ENCODE measurements at regions not wholly inside any gene's neighbourhood (a gene's known extent, or its start where the extent isn't known, plus 50 kb on each side); places are given as distances from the start of the nearest gene placed in this dataset.

- TF ChIP-seq POLR2AphosphoS5 (IDR thresholded peaks at IDR 0.05; ENCODE audit: low read depth) (no peak), CTCF (IDR thresholded peaks at IDR 0.05; ENCODE audit: insufficient read depth, low read length) (no peak)
Observed at GRCh38 chr2:122528061-122528460, 772.6 kb downstream of the TSN start.

GRCh38 chr2:122528958-122529705, 773.7 kb downstream of the TSN start:
- Histone ChIP-seq H3K4me3 (replicated peaks; ENCODE audit: insufficient read depth, low read length) (no peak overlapping the region), H3K27me3 (ENCODE audit: insufficient read depth, poor library complexity, severe bottlenecking) (no peaks in the 10 kb centered on the region), H3K27ac (replicated peaks) (no peak overlapping the region)
- DNase-seq (ENCODE audit: low read depth in 1 of 2, low spot score in 1 of 2) = no peak
- TF ChIP-seq POLR2AphosphoS5 (IDR thresholded peaks at IDR 0.05; ENCODE audit: low read depth) (no peak), CTCF (IDR thresholded peaks at IDR 0.05; ENCODE audit: insufficient read depth, low read length) (no peak), REST (IDR thresholded peaks at IDR 0.05; ENCODE audit: insufficient replicate concordance, low read depth) (no peak), SPI1 (IDR thresholded peaks at IDR 0.05; ENCODE audit: borderline replicate concordance, low read depth) (no peak), GABPA (IDR thresholded peaks at IDR 0.05; ENCODE audit: low read depth) (no peak)

More at GRCh38 chr2:122528061-122528460, 772.6 kb downstream of the TSN start:
- Histone ChIP-seq H3K27me3 (ENCODE audit: insufficient read depth, poor library complexity, severe bottlenecking) (no peaks in the 10 kb centered on the region), H3K4me3 (replicated peaks; ENCODE audit: insufficient read depth, low read length) (no peak overlapping the region), H3K27ac (replicated peaks) (no peak overlapping the region)
- DNase-seq (ENCODE audit: low read depth in 1 of 2, low spot score in 1 of 2) = no peak

GRCh38 chr2:122530814-122531213, 775.4 kb downstream of the TSN start:
- no peak for DNase-seq (ENCODE audit: low read depth in 1 of 2, low spot score in 1 of 2)
- TF ChIP-seq CTCF (IDR thresholded peaks at IDR 0.05; ENCODE audit: insufficient read depth, low read length) (no peak), SPI1 (IDR thresholded peaks at IDR 0.05; ENCODE audit: borderline replicate concordance, low read depth) (peak; percentile 18; the same call in 1 of the 2 replicates)
- Histone ChIP-seq H3K4me3 (replicated peaks; ENCODE audit: insufficient read depth, low read length) (no peak overlapping the region), H3K27me3 (ENCODE audit: insufficient read depth, poor library complexity, severe bottlenecking) (no peaks in the 10 kb centered on the region), H3K27ac (replicated peaks) (no peak overlapping the region)

GRCh38 chr2:122531290-122532071, 776.0 kb downstream of the TSN start:
- no peaks in the 10 kb centered on the region for H3K27me3 ChIP-seq (ENCODE audit: insufficient read depth, poor library complexity, severe bottlenecking)
- TF ChIP-seq REST (IDR thresholded peaks at IDR 0.05; ENCODE audit: insufficient replicate concordance, low read depth) (no peak), CTCF (IDR thresholded peaks at IDR 0.05; ENCODE audit: insufficient read depth, low read length) (no peak), SPI1 (IDR thresholded peaks at IDR 0.05; ENCODE audit: borderline replicate concordance, low read depth) (no peak), POLR2AphosphoS5 (IDR thresholded peaks at IDR 0.05; ENCODE audit: low read depth) (no peak), GABPA (IDR thresholded peaks at IDR 0.05; ENCODE audit: low read depth) (no peak)
- no peak overlapping the region for H3K4me3 ChIP-seq (replicated peaks; ENCODE audit: insufficient read depth, low read length)
- no peak overlapping the region for H3K27ac ChIP-seq (replicated peaks)
- no peak for DNase-seq (ENCODE audit: low read depth in 1 of 2, low spot score in 1 of 2)

All from HL-60 (cell line).